GM12878 (cell line): ENCODE measurements at regions not wholly inside any gene's neighbourhood (a gene's known extent, or its start where the extent isn't known, plus 50 kb on each side); places are given as distances from the start of the nearest gene placed in this dataset.

Experiments used
- ATAC-seq: fragments of 200-7000 bp; cut with Tn5 transposase; 3 replicates; pipeline ENCODE4 v1.9.1; 2020; ENCODE audit warnings: mild to moderate bottlenecking, moderate library complexity
- BruUV-seq: library from RNA; stranded (reverse); fragments of 400-500 nt; replicated peaks from 2 replicates; lab custom pipeline; 2021; lab: Mats Ljungman, UMichigan
- CTCF ChIA-PET: fragments of 300-600 bp; sonication (Branson Sonifier 250); formaldehyde crosslinking; extraction: SDS; loops from one replicate; lab custom pipeline; 2021; ENCODE audit warnings: inconsistent platforms; lab: Yijun Ruan, JAX
- POLR2A ChIA-PET: fragments of 350-600 bp; formaldehyde crosslinking; extraction: SDS; loops from one replicate; lab custom pipeline; 2021; ENCODE audit warnings: inconsistent platforms; lab: Charles Lee
- RAD21 ChIA-PET: fragments of 300-600 bp; sonication (Branson Sonifier 250); formaldehyde crosslinking; loops from one replicate; lab custom pipeline; 2023; ENCODE audit warnings: antibody characterized with exemption; ENCODE audit not compliant: unreplicated experiment; lab: Charles Lee
- SMC1A ChIA-PET: fragments of 300-600 bp; sonication (Branson Sonifier 250); formaldehyde crosslinking; loops from one replicate; lab custom pipeline; 2023; ENCODE audit not compliant: unreplicated experiment, uncharacterized antibody; lab: Charles Lee
- DNase-seq: peaks from one replicate; pipeline ENCODE4 v3.0.0-alpha.2; 2011; ENCODE audit warnings: low read depth, low spot score
- FAIRE-seq: peaks from 3 replicates; lab custom pipeline; 2011; peaks lifted over from hg19 to GRCh38; lab: Jason Lieb, UNC
- H2AFZ ChIP-seq: 2 replicates; pipeline ENCODE4 v1.6.0; 2011; ENCODE audit warnings: low read depth, low read length, control low read depth; ENCODE audit not compliant: control insufficient read depth
- H3K27ac ChIP-seq: 2 replicates; pipeline ENCODE4 v1.5.1; 2011; ENCODE audit warnings: control low read depth; ENCODE audit not compliant: control insufficient read depth, insufficient read depth
- H3K27me3 ChIP-seq, 2 experiments: replicated peaks in 1 of 2; 2 replicates each; pipeline versions ENCODE4 v1.6.0 to v1.6.1; 2011; ENCODE audit warnings: low read length in 1 of 2; ENCODE audit not compliant: control insufficient read depth in 2 of 2, insufficient read depth in 2 of 2
- H3K36me3 ChIP-seq, 2 experiments: 2 replicates each; pipeline ENCODE4 v1.5.1; 2011; ENCODE audit warnings: low read length in 1 of 2; ENCODE audit not compliant: control insufficient read depth in 2 of 2, insufficient read depth in 2 of 2
- H3K4me1 ChIP-seq: 2 replicates; pipeline ENCODE4 v1.6.1; 2011; ENCODE audit warnings: mild to moderate bottlenecking, low read length, moderate library complexity, mixed read lengths; ENCODE audit not compliant: control insufficient read depth, insufficient read depth
- H3K4me2 ChIP-seq: 2 replicates; pipeline ENCODE4 v1.6.0; 2011; ENCODE audit warnings: control low read depth; ENCODE audit not compliant: control insufficient read depth, insufficient read depth
- H3K4me3 ChIP-seq: fragments of 200-600 bp; sonication (generic); 2 replicates; pipeline ENCODE4 v1.5.1; 2016
- H3K79me2 ChIP-seq: 2 replicates; pipeline ENCODE4 v1.6.0; 2011; ENCODE audit warnings: low read length; ENCODE audit not compliant: control insufficient read depth, insufficient read depth
- H3K9ac ChIP-seq: 2 replicates; pipeline ENCODE4 v1.8.0; 2011; ENCODE audit warnings: low read length, control low read depth, mixed read lengths; ENCODE audit not compliant: control insufficient read depth, insufficient read depth
- H3K9me3 ChIP-seq: replicated peaks from 3 replicates; pipeline ENCODE4 v1.5.1; 2011; ENCODE audit warnings: mild to moderate bottlenecking, low read length; ENCODE audit not compliant: control insufficient read depth, insufficient read depth
- H4K20me1 ChIP-seq: 2 replicates; pipeline ENCODE4 v1.6.0; 2011; ENCODE audit not compliant: control insufficient read depth, insufficient read depth
- CEBPZ ChIP-seq: fragments of 150-350 bp; IDR thresholded peaks from 2 replicates; pipeline ENCODE4 v1.6.1; 2016; ENCODE audit warnings: low read depth, low read length
- CREM ChIP-seq: IDR thresholded peaks from 2 replicates; pipeline ENCODE4 v1.6.1; 2014; ENCODE audit warnings: antibody characterized with exemption, low read depth
- E2F4 ChIP-seq: IDR thresholded peaks from 2 replicates; pipeline ENCODE4 v1.6.1; 2012; ENCODE audit warnings: low read depth, low read length, improper control_type of control experiment
- LARP7 ChIP-seq: fragments of 450-650 bp; IDR thresholded peaks from 2 replicates; pipeline ENCODE4 v1.6.1; 2017; ENCODE audit warnings: mild to moderate bottlenecking
- MEF2A ChIP-seq: IDR thresholded peaks from 2 replicates; pipeline ENCODE4 v1.6.1; 2011; ENCODE audit warnings: low read depth, mild to moderate bottlenecking, low read length, moderate library complexity; ENCODE audit not compliant: insufficient read depth
- NKRF ChIP-seq: fragments of 450-650 bp; conservative IDR thresholded peaks from 2 replicates; pipeline ENCODE4 v1.6.1; 2017; ENCODE audit warnings: mild to moderate bottlenecking, moderate library complexity
- NRF1 ChIP-seq: conservative IDR thresholded peaks from 2 replicates; pipeline ENCODE4 v1.6.1; 2011; ENCODE audit warnings: mild to moderate bottlenecking, low read depth, low read length, improper control_type of control experiment
- RAD51 ChIP-seq: fragments of 450-650 bp; IDR thresholded peaks from 2 replicates; pipeline ENCODE4 v1.6.1; 2016; ENCODE audit warnings: moderate library complexity, mild to moderate bottlenecking, inconsistent platforms
- WRNIP1 ChIP-seq: IDR thresholded peaks from 2 replicates; pipeline ENCODE4 v1.6.1; 2011; ENCODE audit warnings: low read depth, low read length, improper control_type of control experiment, borderline replicate concordance
- WGBS: methylation state at CpG from one replicate; pipeline ENCODE4 v1.1.6; 2016; ENCODE audit warnings: low lambda C conversion rate; ENCODE audit not compliant: insufficient replicate concordance, insufficient coverage; ENCODE audit errors: missing lambda C conversion rate; 5-methylcytosine and 5-hydroxymethylcytosine counted together
- in situ Hi-C: fragments of 300-500 bp; cut with MboI; formaldehyde crosslinking; loops from 9 replicates; pipeline ENCODE4 v1.14.3; 2018; ENCODE audit warnings: mixed read lengths
- intact Hi-C: fragments of 100-400 bp; cut with micrococcal nuclease; formaldehyde crosslinking; loops from one replicate; pipeline ENCODE4 v1.14.2; 2022; ENCODE audit not compliant: unreplicated experiment

- Histone ChIP-seq H3K27me3 (no peaks in the 10 kb centered on the region), H3K79me2 (no peaks in the 10 kb centered on the region), H3K27ac (no peak overlapping the region), H3K9me3 (no peaks in the 10 kb centered on the region), H4K20me1 (no peaks in the 10 kb centered on the region), H3K4me3 (no peak overlapping the region), H2AFZ (no peak overlapping the region), H3K36me3 (no peaks in the 10 kb centered on the region), H3K4me2 (no peak overlapping the region), H3K4me1 (no peaks in the 10 kb centered on the region), H3K9ac (no peak overlapping the region)
- intact Hi-C loops = no loop called here
- ChIA-PET RAD21 (no interaction called here), CTCF (no interaction called here), SMC1A (no interaction called here), POLR2A (no interaction called here)
- BruUV-seq = no TSS peak
- 46% methylated on average over 10 of the region's 10 CpGs for WGBS
- FAIRE-seq (no peak), DNase-seq (no peak), ATAC-seq (no peak)
- in situ Hi-C loops = no loop called here
- no peak for TF ChIP-seq WRNIP1
- TF ChIP-seq RAD51 = no peak
- no peak for TF ChIP-seq MEF2A
These were observed 138.0 kb upstream of the RREB1 start for GRCh38 chr6:6969761-6970223.

- H3K9me3 ChIP-seq = no peaks in the 10 kb centered on the region
- FAIRE-seq (no peak), ATAC-seq (no peak), DNase-seq (no peak)
- CTCF ChIA-PET = interaction anchor here (1.0 to 1.5 kb wide), 2 partner anchors 22 to 293 kb away, joined by 4 to 5 read pairs; no protein-coding TSS in a partner anchor
- POLR2A ChIA-PET = no interaction called here
- H3K36me3 ChIP-seq = no peaks in the 10 kb centered on the region
- H3K4me3 ChIP-seq = no peak overlapping the region
- no peaks in the 10 kb centered on the region for H3K27me3 ChIP-seq
- intact Hi-C loops (no loop called here), in situ Hi-C loops (no loop called here)
- no peak overlapping the region for H2AFZ ChIP-seq
- H3K4me2 ChIP-seq = no peak overlapping the region
- H3K79me2 ChIP-seq = no peaks in the 10 kb centered on the region
- TF ChIP-seq E2F4 (no peak), CEBPZ (no peak), CREM (no peak), NRF1 (no peak), WRNIP1 (no peak), LARP7 (no peak), NKRF (no peak)
- BruUV-seq = no TSS peak
- 73% methylated on average over 16 of the region's 16 CpGs for WGBS
- no peaks in the 10 kb centered on the region for H4K20me1 ChIP-seq
- SMC1A ChIA-PET = no interaction called here
- no peaks in the 10 kb centered on the region for H3K4me1 ChIP-seq
- RAD21 ChIA-PET = interaction anchor here (0.9 kb wide), 1 partner anchor 46 kb away, joined by 4 read pairs; no protein-coding TSS in a partner anchor
- H3K9ac ChIP-seq = no peak overlapping the region
- H3K27ac ChIP-seq = no peak overlapping the region
These were observed 136.9 kb upstream of the RREB1 start for GRCh38 chr6:6970851-6971250.
